CD8-positive, alpha-beta memory T cell (primary cell): ENCODE measurements at regions not wholly inside any gene's neighbourhood (a gene's known extent, or its start where the extent isn't known, plus 50 kb on each side); places are given as distances from the start of the nearest gene placed in this dataset.

ENCODE experiments used
- CTCF ChIA-PET: fragments of 350-600 bp; sonication (Branson Sonifier 250); formaldehyde crosslinking; loops from one replicate; lab custom pipeline; 2021; ENCODE audit warnings: antibody characterized with exemption; lab: Charles Lee
- POLR2A ChIA-PET: fragments of 350-600 bp; sonication (Branson Sonifier 250); formaldehyde crosslinking; loops from one replicate; lab custom pipeline; 2021; ENCODE audit warnings: antibody characterized with exemption; lab: Charles Lee
- DNase-seq, 5 donors: peaks; one replicate each; pipeline versions ENCODE4 v3.0.0 to v3.0.0-alpha.2; 2020 to 2022; ENCODE audit warnings: mixed read lengths in 1 of 5
- H3K27ac ChIP-seq: one replicate; pipeline ENCODE4 v1.7.0; 2013; ENCODE audit warnings: low read depth, mild to moderate bottlenecking, low read length, moderate library complexity
- H3K27me3 ChIP-seq: 2 replicates; pipeline ENCODE4 v1.7.0; 2013; ENCODE audit warnings: low read length, mild to moderate bottlenecking; ENCODE audit not compliant: insufficient read depth, poor library complexity, severe bottlenecking
- H3K36me3 ChIP-seq: 2 replicates; pipeline ENCODE4 v1.7.0; 2013; ENCODE audit warnings: mild to moderate bottlenecking, low read length, moderate library complexity; ENCODE audit not compliant: insufficient read depth
- H3K4me1 ChIP-seq: 2 replicates; pipeline ENCODE4 v1.7.0; 2013; ENCODE audit warnings: mild to moderate bottlenecking, low read length, moderate library complexity; ENCODE audit not compliant: insufficient read depth
- H3K4me3 ChIP-seq: 2 replicates; pipeline ENCODE4 v1.7.0; 2013; ENCODE audit warnings: mild to moderate bottlenecking, low read length
- H3K9me3 ChIP-seq: 2 replicates; pipeline ENCODE4 v1.7.0; 2013; ENCODE audit warnings: mild to moderate bottlenecking, low read length
- H3K27ac Mint-ChIP-seq, 8 donors: one replicate each; pipeline ENCODE4 v1.8.0; 2020 to 2021; ENCODE audit warnings: mixed read lengths in 8 of 8, mild to moderate bottlenecking in 6 of 8, inconsistent platforms in 3 of 8, moderate library complexity in 3 of 8
- H3K27me3 Mint-ChIP-seq, 2 donors: one replicate each; pipeline ENCODE4 v1.8.0; 2020 to 2021; ENCODE audit warnings: mixed read lengths in 2 of 2, mild to moderate bottlenecking in 1 of 2, moderate library complexity in 1 of 2
- H3K36me3 Mint-ChIP-seq, 3 donors: one replicate each; pipeline ENCODE4 v1.8.0; 2020 to 2021; ENCODE audit warnings: mixed read lengths in 3 of 3, inconsistent platforms in 1 of 3, mild to moderate bottlenecking in 1 of 3
- H3K4me1 Mint-ChIP-seq, 3 donors: one replicate each; pipeline ENCODE4 v1.8.0; 2020 to 2021; ENCODE audit warnings: mixed read lengths in 3 of 3, inconsistent platforms in 1 of 3, mild to moderate bottlenecking in 1 of 3
- H3K4me3 Mint-ChIP-seq, 7 donors: one replicate each; pipeline ENCODE4 v1.8.0; 2020 to 2021; ENCODE audit warnings: mixed read lengths in 7 of 7, mild to moderate bottlenecking in 6 of 7, moderate library complexity in 4 of 7, inconsistent platforms in 2 of 7
- H3K9me3 Mint-ChIP-seq, 5 donors: one replicate each; pipeline ENCODE4 v1.8.0; 2020 to 2022; ENCODE audit warnings: mixed read lengths in 5 of 5, mild to moderate bottlenecking in 3 of 5, moderate library complexity in 2 of 5, inconsistent platforms in 1 of 5

GRCh38 chr14:75342762-75343599 is 64.4 kb downstream of the FOS start:
- no peaks in the 10 kb centered on the region for H3K4me1 Mint-ChIP-seq
- Histone ChIP-seq H3K36me3 (no peaks in the 10 kb centered on the region), H3K9me3 (no peaks in the 10 kb centered on the region), H3K4me1 (no peaks in the 10 kb centered on the region), H3K27ac (no peak overlapping the region), H3K27me3 (no peaks in the 10 kb centered on the region), H3K4me3 (no peak overlapping the region)
- H3K36me3 Mint-ChIP-seq: no peaks in the 10 kb centered on the region
- peak overlapping the region in 1 of 8 donors; percentile 9 for H3K27ac Mint-ChIP-seq
- no peak for DNase-seq
- peaks cover 0 to 3% (median 0%) of the 10 kb centered on the region in 5 donors for H3K9me3 Mint-ChIP-seq
- peaks cover 0 to 10% of the 10 kb centered on the region in 2 donors for H3K27me3 Mint-ChIP-seq
- ChIA-PET POLR2A (no interaction called here), CTCF (no interaction called here)
- H3K4me3 Mint-ChIP-seq: peak overlapping the region in 1 of 7 donors; percentile 48

- Histone ChIP-seq H3K4me3 (no peak overlapping the region), H3K4me1 (no peaks in the 10 kb centered on the region), H3K36me3 (no peaks in the 10 kb centered on the region), H3K9me3 (no peaks in the 10 kb centered on the region), H3K27ac (no peak overlapping the region), H3K27me3 (no peaks in the 10 kb centered on the region)
- Mint-ChIP-seq H3K9me3 (peaks cover 0 to 3% (median 0%) of the 10 kb centered on the region in 5 donors), H3K27ac (no peak overlapping the region), H3K27me3 (peaks cover 0 to 6% of the 10 kb centered on the region in 2 donors), H3K36me3 (no peaks in the 10 kb centered on the region), H3K4me3 (no peak overlapping the region), H3K4me1 (no peaks in the 10 kb centered on the region)
- ChIA-PET CTCF (no interaction called here), POLR2A (no interaction called here)
- no peak for DNase-seq
These were observed 65.3 kb downstream of the FOS start for GRCh38 chr14:75343911-75344310.

- Mint-ChIP-seq H3K4me3 (no peak overlapping the region), H3K9me3 (peaks cover 0 to 4% (median 0%) of the 10 kb centered on the region in 5 donors), H3K27ac (no peak overlapping the region), H3K4me1 (no peaks in the 10 kb centered on the region), H3K36me3 (peaks cover 0 to 4% (median 0%) of the 10 kb centered on the region in 3 donors), H3K27me3 (peaks cover 0 to 7% of the 10 kb centered on the region in 2 donors)
- CTCF ChIA-PET: no interaction called here
- DNase-seq: no peak
- Histone ChIP-seq H3K4me3 (no peak overlapping the region), H3K9me3 (no peaks in the 10 kb centered on the region), H3K4me1 (no peaks in the 10 kb centered on the region), H3K36me3 (no peaks in the 10 kb centered on the region), H3K27ac (no peak overlapping the region), H3K27me3 (no peaks in the 10 kb centered on the region)
- POLR2A ChIA-PET: no interaction called here
These were observed 65.8 kb downstream of the FOS start for GRCh38 chr14:75344411-75344810.

GRCh38 chr14:75350505-75351060 is 72.0 kb downstream of the FOS start:
- no peaks in the 10 kb centered on the region for H3K4me1 Mint-ChIP-seq
- no peak overlapping the region for H3K27ac ChIP-seq
- H3K27me3 Mint-ChIP-seq: peaks cover 0 to 5% of the 10 kb centered on the region in 2 donors
- no peaks in the 10 kb centered on the region for H3K36me3 ChIP-seq
- ChIA-PET POLR2A (no interaction called here), CTCF (interaction anchor here (0.6 kb wide), 1 partner anchor 1847 kb away, joined by 3 read pairs; no protein-coding TSS in a partner anchor)
- H3K9me3 ChIP-seq: no peaks in the 10 kb centered on the region
- H3K27ac Mint-ChIP-seq: peak overlapping the region in 1 of 8 donors; percentile 77
- no peak overlapping the region for H3K4me3 Mint-ChIP-seq
- no peaks in the 10 kb centered on the region for H3K4me1 ChIP-seq
- H3K36me3 Mint-ChIP-seq: peaks cover 0 to 7% (median 0%) of the 10 kb centered on the region in 3 donors
- H3K27me3 ChIP-seq: no peaks in the 10 kb centered on the region
- no peak for DNase-seq
- H3K4me3 ChIP-seq: no peak overlapping the region
- H3K9me3 Mint-ChIP-seq: peaks cover 0 to 7% (median 0%) of the 10 kb centered on the region in 5 donors

- H3K4me3 ChIP-seq: no peak overlapping the region
- POLR2A ChIA-PET: no interaction called here
- DNase-seq: no peak
- H3K36me3 ChIP-seq: no peaks in the 10 kb centered on the region
- H3K27ac Mint-ChIP-seq: no peak overlapping the region
- H3K4me3 Mint-ChIP-seq: no peak overlapping the region
- H3K27me3 Mint-ChIP-seq: peaks cover 6 to 14% of the 10 kb centered on the region in 2 donors
- peaks cover 0 to 5% (median 0%) of the 10 kb centered on the region in 3 donors for H3K4me1 Mint-ChIP-seq
- H3K27me3 ChIP-seq: no peaks in the 10 kb centered on the region
- no peak overlapping the region for H3K27ac ChIP-seq
- H3K36me3 Mint-ChIP-seq: no peaks in the 10 kb centered on the region
- no peaks in the 10 kb centered on the region for H3K9me3 ChIP-seq
- H3K9me3 Mint-ChIP-seq: no peaks in the 10 kb centered on the region
- no peaks in the 10 kb centered on the region for H3K4me1 ChIP-seq
- CTCF ChIA-PET: interaction anchor here (1.9 kb wide), 1 partner anchor 129 kb away, joined by 4 read pairs; no protein-coding TSS in a partner anchor
These were observed 68.7 kb upstream of the JDP2 start for GRCh38 chr14:75359098-75359497.

GRCh38 chr14:75361041-75361440 is 66.8 kb upstream of the JDP2 start:
- H3K4me3 ChIP-seq: no peak overlapping the region
- Mint-ChIP-seq H3K4me1 (peaks cover 0 to 5% (median 0%) of the 10 kb centered on the region in 3 donors), H3K27ac (peak overlapping the region in 1 of 8 donors; percentile 19), H3K36me3 (no peaks in the 10 kb centered on the region), H3K27me3 (peaks cover 6 to 17% of the 10 kb centered on the region in 2 donors), H3K9me3 (no peaks in the 10 kb centered on the region), H3K4me3 (peak overlapping the region in 1 of 7 donors; percentile 13)
- H3K27ac ChIP-seq: no peak overlapping the region
- no peaks in the 10 kb centered on the region for H3K9me3 ChIP-seq
- H3K36me3 ChIP-seq: no peaks in the 10 kb centered on the region
- H3K4me1 ChIP-seq: no peaks in the 10 kb centered on the region
- ChIA-PET POLR2A (no interaction called here), CTCF (no interaction called here)
- DNase-seq: no peak
- no peaks in the 10 kb centered on the region for H3K27me3 ChIP-seq

GRCh38 chr14:75361751-75362433 is 65.9 kb upstream of the JDP2 start:
- POLR2A ChIA-PET: no interaction called here
- no peaks in the 10 kb centered on the region for H3K36me3 Mint-ChIP-seq
- Histone ChIP-seq H3K27me3 (no peaks in the 10 kb centered on the region), H3K36me3 (no peaks in the 10 kb centered on the region), H3K27ac (no peak overlapping the region), H3K4me1 (no peaks in the 10 kb centered on the region), H3K9me3 (no peaks in the 10 kb centered on the region), H3K4me3 (no peak overlapping the region)
- DNase-seq: no peak
- no peak overlapping the region for H3K27ac Mint-ChIP-seq
- H3K4me1 Mint-ChIP-seq: peaks cover 0 to 5% (median 0%) of the 10 kb centered on the region in 3 donors
- CTCF ChIA-PET: no interaction called here
- H3K9me3 Mint-ChIP-seq: no peaks in the 10 kb centered on the region
- peaks cover 6 to 17% of the 10 kb centered on the region in 2 donors for H3K27me3 Mint-ChIP-seq
- H3K4me3 Mint-ChIP-seq: no peak overlapping the region

- Mint-ChIP-seq H3K27me3 (peaks cover 6 to 17% of the 10 kb centered on the region in 2 donors), H3K4me3 (no peak overlapping the region), H3K9me3 (no peaks in the 10 kb centered on the region), H3K27ac (peak overlapping the region in 1 of 8 donors; percentile 38), H3K36me3 (no peaks in the 10 kb centered on the region), H3K4me1 (peaks cover 0 to 5% (median 0%) of the 10 kb centered on the region in 3 donors)
- Histone ChIP-seq H3K4me1 (no peaks in the 10 kb centered on the region), H3K27ac (no peak overlapping the region), H3K27me3 (no peaks in the 10 kb centered on the region), H3K4me3 (no peak overlapping the region), H3K36me3 (no peaks in the 10 kb centered on the region), H3K9me3 (no peaks in the 10 kb centered on the region)
- ChIA-PET CTCF (no interaction called here), POLR2A (no interaction called here)
- no peak for DNase-seq
These were observed 64.7 kb upstream of the JDP2 start for GRCh38 chr14:75363130-75363529.
